ENCODE measurements at regions not wholly inside any gene's neighbourhood (a gene's known extent, or its start where the extent isn't known, plus 50 kb on each side); places are given as distances from the start of the nearest gene placed in this dataset.

DNA sequence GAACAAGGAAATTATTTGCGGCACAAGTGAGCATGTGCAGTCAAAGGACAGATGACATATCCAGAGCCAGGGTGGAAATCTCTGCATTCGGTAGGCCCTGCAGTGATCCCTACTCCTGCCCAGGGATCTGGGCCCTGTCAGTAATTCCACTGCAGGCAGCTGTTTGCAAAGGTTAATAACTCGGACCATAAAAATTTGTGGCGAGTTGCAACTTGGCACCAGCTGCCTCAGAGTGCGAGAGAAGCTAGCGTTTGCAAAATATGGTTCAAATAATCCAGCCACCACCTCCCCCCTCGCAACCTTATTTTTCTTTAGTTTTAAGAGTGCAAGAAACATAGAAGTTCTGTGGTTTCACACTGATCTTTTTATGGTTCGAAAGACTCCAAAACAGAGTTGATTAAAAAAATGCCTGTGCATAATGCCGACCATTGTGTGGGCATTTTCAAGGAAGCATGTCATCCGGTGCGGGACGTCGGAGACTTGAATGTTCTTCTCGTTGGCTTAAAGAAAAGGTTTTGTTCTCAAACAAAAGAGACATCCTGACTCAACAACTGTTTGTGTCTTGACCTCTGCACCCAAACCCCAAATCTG, 224.5 kb downstream of the BCL11B start:
- Histone ChIP-seq H3K9me3 (no peaks in the 10 kb centered on the region), H3K36me3 (no peaks in the 10 kb centered on the region), H3K4me3 (no peak overlapping the region), H3K27me3 (no peaks in the 10 kb centered on the region), H3K27ac (no peak overlapping the region), H3K4me1 (peaks cover 9% of the 10 kb centered on the region)
- TF ChIP-seq EP300 (IDR thresholded peaks at IDR 0.05) (no peak), POLR2AphosphoS5 (IDR thresholded peaks at IDR 0.05) (no peak), POLR2A (IDR thresholded peaks at IDR 0.05) (no peak)
- TF ChIP-seq, protein P1, sequence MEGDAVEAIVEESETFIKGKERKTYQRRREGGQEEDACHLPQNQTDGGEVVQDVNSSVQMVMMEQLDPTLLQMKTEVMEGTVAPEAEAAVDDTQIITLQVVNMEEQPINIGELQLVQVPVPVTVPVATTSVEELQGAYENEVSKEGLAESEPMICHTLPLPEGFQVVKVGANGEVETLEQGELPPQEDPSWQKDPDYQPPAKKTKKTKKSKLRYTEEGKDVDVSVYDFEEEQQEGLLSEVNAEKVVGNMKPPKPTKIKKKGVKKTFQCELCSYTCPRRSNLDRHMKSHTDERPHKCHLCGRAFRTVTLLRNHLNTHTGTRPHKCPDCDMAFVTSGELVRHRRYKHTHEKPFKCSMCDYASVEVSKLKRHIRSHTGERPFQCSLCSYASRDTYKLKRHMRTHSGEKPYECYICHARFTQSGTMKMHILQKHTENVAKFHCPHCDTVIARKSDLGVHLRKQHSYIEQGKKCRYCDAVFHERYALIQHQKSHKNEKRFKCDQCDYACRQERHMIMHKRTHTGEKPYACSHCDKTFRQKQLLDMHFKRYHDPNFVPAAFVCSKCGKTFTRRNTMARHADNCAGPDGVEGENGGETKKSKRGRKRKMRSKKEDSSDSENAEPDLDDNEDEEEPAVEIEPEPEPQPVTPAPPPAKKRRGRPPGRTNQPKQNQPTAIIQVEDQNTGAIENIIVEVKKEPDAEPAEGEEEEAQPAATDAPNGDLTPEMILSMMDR (IDR thresholded peaks at IDR 0.05): no peak
- WGBS: 61% methylated on average over 14 of the region's 14 CpGs
- DNase-seq (ENCODE audit: low spot score in 2 of 2): peak; percentile 32 to 41

DNA sequence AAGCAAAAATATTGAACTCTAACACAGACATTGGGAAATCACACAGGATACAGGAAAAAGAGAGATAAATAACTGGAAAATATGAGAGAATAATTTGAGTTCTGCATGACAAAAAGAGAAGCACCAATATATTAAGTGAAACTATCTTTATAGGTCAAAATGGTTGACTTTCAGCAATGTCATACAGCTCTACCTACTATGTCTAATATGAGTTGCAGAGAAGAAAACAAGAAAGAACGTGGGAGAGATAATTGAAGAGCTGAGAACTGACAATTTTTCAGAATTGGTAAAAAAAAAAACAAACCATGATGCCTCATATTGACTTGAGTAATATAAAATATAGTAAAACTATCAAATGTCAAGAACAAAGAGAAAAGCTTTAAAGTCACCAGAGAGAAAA, 221.7 kb downstream of the BCL11B start:
- Histone ChIP-seq H3K9me3 (no peaks in the 10 kb centered on the region), H3K27me3 (no peaks in the 10 kb centered on the region), H3K4me1 (no peaks in the 10 kb centered on the region), H3K27ac (no peak overlapping the region), H3K4me3 (no peak overlapping the region), H3K36me3 (no peaks in the 10 kb centered on the region)
- TF ChIP-seq EP300 (IDR thresholded peaks at IDR 0.05) (no peak), POLR2A (IDR thresholded peaks at IDR 0.05) (no peak), POLR2AphosphoS5 (IDR thresholded peaks at IDR 0.05) (no peak)
- TF ChIP-seq, protein P1 (IDR thresholded peaks at IDR 0.05): no peak
- DNase-seq (ENCODE audit: low spot score in 2 of 2): no peak
- 48% methylated on average over 1 of the region's 1 CpG for WGBS

DNA sequence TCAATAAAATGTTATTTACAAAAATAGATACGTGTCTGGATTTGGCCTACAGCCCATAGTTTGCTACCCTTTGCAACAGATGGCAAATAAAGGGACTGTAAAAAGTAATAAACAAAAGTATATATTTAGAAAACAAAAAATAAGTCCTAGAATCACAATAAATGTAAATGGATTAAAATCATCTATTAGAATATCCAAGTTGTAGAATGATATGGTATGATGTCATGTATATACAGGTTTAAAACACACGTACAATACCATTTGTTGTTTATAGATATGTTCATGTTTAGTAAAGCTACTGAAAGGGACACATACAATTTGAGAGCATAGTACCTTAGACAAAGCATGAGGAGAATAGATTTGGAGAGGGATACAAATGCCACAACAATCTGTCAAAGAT, 219.5 kb downstream of the BCL11B start:
- DNase-seq (ENCODE audit: low spot score in 2 of 2): no peak
- H3K4me3 ChIP-seq: no peak overlapping the region
- no peaks in the 10 kb centered on the region for H3K9me3 ChIP-seq
- WGBS: 95% methylated on average over 2 of the region's 2 CpGs
- H3K36me3 ChIP-seq: no peaks in the 10 kb centered on the region
- no peaks in the 10 kb centered on the region for H3K4me1 ChIP-seq
- H3K27me3 ChIP-seq: no peaks in the 10 kb centered on the region
- TF ChIP-seq POLR2A (IDR thresholded peaks at IDR 0.05) (no peak), POLR2AphosphoS5 (IDR thresholded peaks at IDR 0.05) (no peak)
- no peak overlapping the region for H3K27ac ChIP-seq

DNA sequence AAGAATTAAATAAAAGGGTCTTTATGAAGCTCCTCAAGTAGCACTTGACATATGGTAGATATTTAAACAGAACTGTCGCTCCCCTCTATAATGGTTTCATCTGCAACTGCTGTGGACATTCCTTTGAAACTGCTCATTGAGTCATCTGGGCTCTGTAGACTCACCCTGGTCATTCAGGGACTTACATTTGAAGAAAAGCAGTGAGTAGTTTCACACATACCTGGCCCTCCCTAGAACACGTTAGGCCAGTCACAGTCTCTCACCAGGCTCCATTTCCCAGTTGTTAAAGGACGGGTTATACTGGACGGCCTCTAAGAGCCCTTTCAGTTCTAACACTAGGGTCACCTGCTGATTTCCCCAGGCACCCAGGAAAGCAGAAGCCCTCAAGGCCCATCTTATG, 217.0 kb downstream of the BCL11B start:
- WGBS: 77% methylated on average over 4 of the region's 4 CpGs
- TF ChIP-seq, protein P1 (IDR thresholded peaks at IDR 0.05): no peak
- TF ChIP-seq POLR2A (IDR thresholded peaks at IDR 0.05): no peak
- TF ChIP-seq POLR2AphosphoS5 (IDR thresholded peaks at IDR 0.05): no peak
- TF ChIP-seq EP300 (IDR thresholded peaks at IDR 0.05): no peak
- Histone ChIP-seq H3K27ac (no peak overlapping the region), H3K4me3 (no peak overlapping the region), H3K27me3 (no peaks in the 10 kb centered on the region), H3K4me1 (no peaks in the 10 kb centered on the region), H3K9me3 (no peaks in the 10 kb centered on the region), H3K36me3 (no peaks in the 10 kb centered on the region)
- DNase-seq (ENCODE audit: low spot score in 2 of 2): peak in 1 of 2 donors; percentile 40

DNA sequence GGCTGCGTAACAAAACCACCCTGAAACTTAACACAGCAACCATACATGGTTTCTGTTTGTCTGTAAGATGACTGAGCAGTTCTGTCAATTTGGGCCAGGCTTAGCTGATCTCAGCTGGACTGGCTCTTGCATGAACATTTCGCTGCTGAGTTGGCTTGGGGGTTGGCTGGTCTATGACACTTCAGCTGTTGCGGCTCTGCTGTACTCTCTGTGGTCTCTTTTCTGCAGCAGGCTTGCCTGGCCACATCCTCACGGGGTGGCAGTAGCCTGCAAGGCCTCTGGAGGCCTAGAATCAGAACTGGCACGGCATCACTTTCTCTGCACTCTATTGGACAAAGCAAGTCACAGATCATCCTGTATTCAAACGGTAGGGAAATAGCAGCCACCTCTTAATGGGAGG, 216.2 kb downstream of the BCL11B start:
- H3K4me3 ChIP-seq: no peak overlapping the region
- TF ChIP-seq EP300 (IDR thresholded peaks at IDR 0.05): no peak
- TF ChIP-seq, protein P1 (IDR thresholded peaks at IDR 0.05): no peak
- no peaks in the 10 kb centered on the region for H3K9me3 ChIP-seq
- DNase-seq (ENCODE audit: low spot score in 2 of 2): peak; percentile 29 to 48
- H3K27ac ChIP-seq: no peak overlapping the region
- WGBS: 71% methylated on average over 6 of the region's 6 CpGs
- H3K27me3 ChIP-seq: no peaks in the 10 kb centered on the region
- no peaks in the 10 kb centered on the region for H3K4me1 ChIP-seq
- no peaks in the 10 kb centered on the region for H3K36me3 ChIP-seq

DNA sequence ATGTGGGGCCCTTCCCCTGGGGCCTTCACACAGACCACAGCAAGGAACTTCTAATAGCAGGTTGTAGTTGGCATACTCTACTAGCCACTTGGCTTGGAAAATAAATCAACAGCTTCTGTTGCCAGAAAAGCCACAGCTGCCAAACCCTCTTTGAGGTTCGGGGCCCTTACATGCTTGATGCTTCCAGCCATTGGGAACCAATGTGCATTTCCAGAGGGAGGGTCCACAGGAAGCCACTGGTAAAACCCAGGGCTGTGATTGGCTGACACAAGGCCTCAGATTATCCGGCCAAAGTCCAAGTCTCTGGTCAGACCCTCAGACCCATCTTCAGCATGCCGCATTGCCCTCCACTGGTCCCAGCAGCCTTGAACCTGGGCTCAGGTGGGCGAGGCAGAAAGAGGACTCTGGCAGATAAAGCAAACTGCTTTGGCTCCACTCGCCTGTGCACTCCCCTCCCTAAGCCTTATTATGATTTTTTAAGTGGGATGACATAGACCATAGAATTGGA, 214.4 kb downstream of the BCL11B start:
- TF ChIP-seq, protein P1 (IDR thresholded peaks at IDR 0.05): no peak
- TF ChIP-seq EP300 (IDR thresholded peaks at IDR 0.05) (no peak), POLR2A (IDR thresholded peaks at IDR 0.05) (no peak), POLR2AphosphoS5 (IDR thresholded peaks at IDR 0.05) (no peak)
- H3K4me1 ChIP-seq: no peaks in the 10 kb centered on the region
- no peaks in the 10 kb centered on the region for H3K36me3 ChIP-seq
- H3K27ac ChIP-seq: no peak overlapping the region
- 71% methylated on average over 5 of the region's 5 CpGs for WGBS
- no peak overlapping the region for H3K4me3 ChIP-seq
- H3K27me3 ChIP-seq: no peaks in the 10 kb centered on the region
- no peaks in the 10 kb centered on the region for H3K9me3 ChIP-seq
- peak; percentile 37 to 52 for DNase-seq (ENCODE audit: low spot score in 2 of 2)

All from suprapubic skin (tissue), 4 donors.